WERI-Rb-1 (cell line): ENCODE measurements at regions not wholly inside any gene's neighbourhood (a gene's known extent, or its start where the extent isn't known, plus 50 kb on each side); places are given as distances from the start of the nearest gene placed in this dataset.

Source experiments
- DNase-seq: peaks from one replicate; pipeline ENCODE4 v3.0.0-alpha.2; 2020
- H3K27ac ChIP-seq: fragments of 250-450 bp; sonication (Bioruptor Pico); 2 replicates; pipeline ENCODE4 v1.5.1; 2020; ENCODE audit warnings: mild to moderate bottlenecking, moderate library complexity
- H3K27me3 ChIP-seq: fragments of 250-450 bp; sonication (Bioruptor Pico); 2 replicates; pipeline ENCODE4 v1.5.1; 2021; ENCODE audit warnings: mild to moderate bottlenecking, low read depth, moderate library complexity; ENCODE audit not compliant: insufficient read depth, severe bottlenecking
- H3K36me3 ChIP-seq: fragments of 250-450 bp; sonication (Bioruptor Pico); 2 replicates; pipeline ENCODE4 v1.5.1; 2020; ENCODE audit warnings: mild to moderate bottlenecking, moderate library complexity
- H3K4me3 ChIP-seq: 2 replicates; pipeline ENCODE4 v1.5.1; 2011; ENCODE audit warnings: low read depth, mild to moderate bottlenecking, control low read depth, low read length
- H3K9me3 ChIP-seq: fragments of 250-450 bp; sonication (Bioruptor Pico); 2 replicates; pipeline ENCODE4 v1.5.1; 2021; ENCODE audit warnings: mild to moderate bottlenecking, moderate library complexity; ENCODE audit not compliant: severe bottlenecking
- CTCF ChIP-seq: IDR thresholded peaks from 2 replicates; pipeline ENCODE4 v1.5.1; 2011; ENCODE audit warnings: low read depth, mild to moderate bottlenecking, control low read depth, inconsistent platforms, low read length

- Histone ChIP-seq H3K27ac (no peak overlapping the region), H3K36me3 (no peaks in the 10 kb centered on the region), H3K4me3 (no peak overlapping the region), H3K27me3 (peaks cover 51% of the 10 kb centered on the region), H3K9me3 (no peaks in the 10 kb centered on the region)
- TF ChIP-seq CTCF, result no peak
- DNase-seq, result no peak
Observed at GRCh38 chr6:133609415-133610226, 279.3 kb upstream of the TCF21 start.

DNA sequence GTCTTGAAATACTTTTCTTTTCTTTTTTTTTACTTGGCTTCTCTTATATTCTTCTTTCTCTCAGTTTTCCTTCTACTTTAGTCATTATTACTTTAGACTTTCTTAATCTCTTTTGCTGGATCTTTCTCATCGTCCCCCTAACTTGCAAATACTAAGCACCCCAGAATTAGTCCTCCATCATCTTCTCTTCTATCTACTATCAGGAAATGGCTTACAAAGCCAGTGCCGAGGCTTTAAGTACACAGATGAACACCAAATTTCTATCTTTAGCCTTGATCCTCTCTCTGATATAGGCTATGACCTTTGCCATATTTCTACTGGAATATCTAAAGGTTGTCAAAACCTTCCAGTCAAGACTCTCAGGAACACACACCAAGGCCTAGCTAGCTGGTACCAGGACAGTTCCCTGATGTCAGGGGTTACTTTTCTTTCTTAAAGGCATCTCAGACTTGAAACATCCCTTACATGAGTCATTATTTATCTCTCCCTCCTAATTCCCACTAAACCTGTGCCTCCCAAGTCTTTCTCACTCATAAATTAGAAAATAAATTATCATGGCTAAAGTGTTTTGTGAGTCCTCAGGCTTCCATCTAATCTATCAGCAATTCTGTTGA lies 278.6 kb upstream of the TCF21 start:
- TF ChIP-seq CTCF, result no peak

DNA sequence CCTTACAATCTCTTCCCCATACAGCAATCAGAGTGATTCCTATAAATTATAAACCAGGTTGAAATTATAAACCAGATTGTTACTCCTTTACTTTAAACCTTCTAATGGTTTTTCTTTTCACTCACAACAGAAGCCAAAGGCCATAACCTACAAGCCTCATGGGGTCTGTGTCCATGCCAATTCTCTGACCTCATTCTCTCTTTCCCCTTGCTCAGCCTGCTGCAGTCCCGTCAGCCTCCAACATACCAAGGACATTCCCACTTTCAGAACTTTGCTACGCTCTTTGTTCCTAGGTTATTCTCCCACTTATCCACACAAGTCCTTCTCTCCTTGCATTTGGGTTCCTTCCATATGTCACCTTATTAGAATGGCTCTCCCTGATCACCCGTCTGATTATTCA lies 277.9 kb upstream of the TCF21 start:
- Histone ChIP-seq H3K27ac (no peak overlapping the region), H3K9me3 (no peaks in the 10 kb centered on the region), H3K36me3 (no peaks in the 10 kb centered on the region), H3K27me3 (peaks cover 55% of the 10 kb centered on the region), H3K4me3 (no peak overlapping the region)
- no peak for TF ChIP-seq CTCF
- DNase-seq, result no peak

More for the DNA sequence above, 278.6 kb upstream of the TCF21 start:
- Histone ChIP-seq H3K4me3 (no peak overlapping the region), H3K9me3 (no peaks in the 10 kb centered on the region), H3K27ac (no peak overlapping the region), H3K36me3 (no peaks in the 10 kb centered on the region), H3K27me3 (peaks cover 55% of the 10 kb centered on the region)
- DNase-seq, result no peak

DNA sequence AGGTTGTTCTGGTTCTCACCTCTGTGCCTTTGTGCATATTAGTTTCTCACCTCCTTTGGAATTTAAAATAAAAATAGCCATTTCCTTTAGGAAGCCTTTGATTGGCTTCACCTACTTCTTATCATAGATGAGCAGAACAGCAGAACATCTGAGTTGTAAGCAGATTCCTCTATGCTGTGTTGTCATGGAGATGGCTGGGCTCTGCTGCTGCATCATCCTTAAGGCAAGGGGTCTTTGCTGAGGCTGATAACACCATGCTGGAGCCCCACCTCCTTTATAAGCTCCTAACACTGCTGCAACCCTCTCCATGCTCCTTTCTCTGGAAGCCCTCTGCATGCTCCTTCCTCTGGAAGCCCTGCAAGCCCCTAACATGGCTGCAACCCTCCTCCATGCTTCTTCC lies 276.5 kb upstream of the TCF21 start:
- DNase-seq, result no peak
- Histone ChIP-seq H3K9me3 (no peaks in the 10 kb centered on the region), H3K27me3 (peaks cover 50% of the 10 kb centered on the region), H3K4me3 (no peak overlapping the region), H3K36me3 (no peaks in the 10 kb centered on the region), H3K27ac (no peak overlapping the region)
- no peak for TF ChIP-seq CTCF

DNA sequence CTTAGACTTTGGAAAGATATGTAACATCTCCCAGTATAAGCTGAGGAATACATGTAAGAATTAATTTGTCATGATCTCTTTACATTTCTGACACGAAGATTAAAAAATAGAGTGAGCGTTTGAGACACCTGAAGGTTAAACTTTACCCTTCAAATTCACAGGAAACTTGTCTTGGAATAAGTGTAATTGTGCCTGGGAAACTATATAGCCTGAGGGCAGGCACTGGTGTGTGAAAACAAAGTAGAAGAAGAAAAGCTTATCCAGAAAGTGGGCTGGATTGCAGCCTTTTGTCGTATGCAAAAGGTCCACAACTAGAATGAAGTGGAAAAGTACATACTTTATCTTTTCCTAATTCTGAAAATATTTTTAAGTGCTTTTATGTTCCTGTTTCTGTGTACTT lies 275.7 kb upstream of the TCF21 start:
- Histone ChIP-seq H3K9me3 (no peaks in the 10 kb centered on the region), H3K36me3 (no peaks in the 10 kb centered on the region), H3K27ac (no peak overlapping the region), H3K4me3 (no peak overlapping the region), H3K27me3 (peaks cover 45% of the 10 kb centered on the region)
- DNase-seq, result no peak
- TF ChIP-seq CTCF, result no peak
